Activated T-cell treated with anti-CD3 and anti-CD28 coated beads, Interleukin-2, amount 50 U/mL, for 72 hours (primary cell): ENCODE measurements at regions not wholly inside any gene's neighbourhood (a gene's known extent, or its start where the extent isn't known, plus 50 kb on each side); places are given as distances from the start of the nearest gene placed in this dataset.

Experiments
- ATAC-seq, 2 donors: fragments of 150-1000 bp; cut with Tn5 transposase; replicated peaks in 1 of 2; 2 replicates each; pipeline ENCODE4 v1.10.0; 2021; ENCODE audit warnings: moderate library complexity in 2 of 2, mild to moderate bottlenecking in 1 of 2
- DNase-seq, 2 donors: peaks; one replicate each; pipeline ENCODE4 v3.0.0; 2021 to 2022; ENCODE audit warnings: mixed read lengths in 1 of 2
- H3K27ac Mint-ChIP-seq: one replicate; pipeline ENCODE4 v1.8.0; 2022; ENCODE audit warnings: mild to moderate bottlenecking, moderate library complexity, mixed read lengths
- H3K27me3 Mint-ChIP-seq: one replicate; pipeline ENCODE4 v1.8.0; 2022; ENCODE audit warnings: low read depth, mixed read lengths
- H3K36me3 Mint-ChIP-seq, 2 donors: one replicate each; pipeline ENCODE4 v1.8.0; 2022; ENCODE audit warnings: mixed read lengths in 2 of 2, mild to moderate bottlenecking in 1 of 2; ENCODE audit not compliant: insufficient read depth in 2 of 2
- H3K4me1 Mint-ChIP-seq: one replicate; pipeline ENCODE4 v1.8.0; 2022; ENCODE audit warnings: low read depth, mixed read lengths
- H3K4me3 Mint-ChIP-seq, 2 donors: one replicate each; pipeline ENCODE4 v1.8.0; 2022; ENCODE audit warnings: mild to moderate bottlenecking in 2 of 2, mixed read lengths in 2 of 2, moderate library complexity in 2 of 2
- H3K9me3 Mint-ChIP-seq, 2 donors: one replicate each; pipeline ENCODE4 v1.8.0; 2022; ENCODE audit warnings: mixed read lengths in 2 of 2

- H3K4me3 Mint-ChIP-seq, result no peak overlapping the region
- no peaks in the 10 kb centered on the region for H3K27me3 Mint-ChIP-seq
- H3K9me3 Mint-ChIP-seq, result no peaks in the 10 kb centered on the region
- H3K27ac Mint-ChIP-seq, result no peak overlapping the region
- ATAC-seq (no peak), DNase-seq (no peak)
- no peaks in the 10 kb centered on the region for H3K36me3 Mint-ChIP-seq
- no peaks in the 10 kb centered on the region for H3K4me1 Mint-ChIP-seq
These were observed 105.2 kb upstream of the CITED2 start for GRCh38 chr6:139479433-139480222.

GRCh38 chr6:139475646-139476045 is 101.2 kb upstream of the CITED2 start:
- ATAC-seq, result no peak
- Mint-ChIP-seq H3K27ac (no peak overlapping the region), H3K4me1 (no peaks in the 10 kb centered on the region), H3K9me3 (no peaks in the 10 kb centered on the region), H3K4me3 (no peak overlapping the region), H3K36me3 (no peaks in the 10 kb centered on the region), H3K27me3 (no peaks in the 10 kb centered on the region)
- DNase-seq, result no peak

GRCh38 chr6:139475241-139475640 is 100.8 kb upstream of the CITED2 start:
- no peak overlapping the region for H3K27ac Mint-ChIP-seq
- no peaks in the 10 kb centered on the region for H3K36me3 Mint-ChIP-seq
- DNase-seq (no peak), ATAC-seq (no peak)
- H3K4me1 Mint-ChIP-seq, result no peaks in the 10 kb centered on the region
- H3K9me3 Mint-ChIP-seq, result no peaks in the 10 kb centered on the region
- H3K27me3 Mint-ChIP-seq, result no peaks in the 10 kb centered on the region
- no peak overlapping the region for H3K4me3 Mint-ChIP-seq

- peak in 1 of 2 donors; percentile 1 for DNase-seq
- ATAC-seq, result peak in 1 of 2 donors; percentile 41
- Mint-ChIP-seq H3K4me3 (peak overlapping the region in 1 of 2 donors; percentile 64), H3K4me1 (no peaks in the 10 kb centered on the region), H3K27me3 (no peaks in the 10 kb centered on the region), H3K9me3 (no peaks in the 10 kb centered on the region), H3K36me3 (no peaks in the 10 kb centered on the region), H3K27ac (no peak overlapping the region)
These were observed 100.0 kb upstream of the CITED2 start for GRCh38 chr6:139474145-139475108.

GRCh38 chr6:139473731-139474130 is 99.3 kb upstream of the CITED2 start:
- H3K36me3 Mint-ChIP-seq, result no peaks in the 10 kb centered on the region
- H3K9me3 Mint-ChIP-seq, result no peaks in the 10 kb centered on the region
- no peaks in the 10 kb centered on the region for H3K4me1 Mint-ChIP-seq
- H3K4me3 Mint-ChIP-seq, result no peak overlapping the region
- no peaks in the 10 kb centered on the region for H3K27me3 Mint-ChIP-seq
- H3K27ac Mint-ChIP-seq, result no peak overlapping the region
- no peak for DNase-seq
- no peak for ATAC-seq

GRCh38 chr6:139473231-139473701 is 98.8 kb upstream of the CITED2 start:
- DNase-seq, result no peak
- H3K36me3 Mint-ChIP-seq, result no peaks in the 10 kb centered on the region

GRCh38 chr6:139472351-139473015 is 98.0 kb upstream of the CITED2 start:
- Mint-ChIP-seq H3K27me3 (no peaks in the 10 kb centered on the region), H3K4me3 (no peak overlapping the region), H3K9me3 (no peaks in the 10 kb centered on the region), H3K36me3 (no peaks in the 10 kb centered on the region), H3K4me1 (no peaks in the 10 kb centered on the region), H3K27ac (no peak overlapping the region)
- ATAC-seq (no peak), DNase-seq (no peak)

More at GRCh38 chr6:139473231-139473701, 98.8 kb upstream of the CITED2 start:
- no peak for ATAC-seq
- no peak overlapping the region for H3K27ac Mint-ChIP-seq
- no peaks in the 10 kb centered on the region for H3K4me1 Mint-ChIP-seq
- H3K27me3 Mint-ChIP-seq, result no peaks in the 10 kb centered on the region
- H3K4me3 Mint-ChIP-seq, result no peak overlapping the region
- H3K9me3 Mint-ChIP-seq, result no peaks in the 10 kb centered on the region

GRCh38 chr6:139470997-139471396 is 96.5 kb upstream of the CITED2 start:
- Mint-ChIP-seq H3K4me1 (no peaks in the 10 kb centered on the region), H3K27me3 (no peaks in the 10 kb centered on the region), H3K36me3 (no peaks in the 10 kb centered on the region), H3K4me3 (no peak overlapping the region), H3K27ac (no peak overlapping the region), H3K9me3 (no peaks in the 10 kb centered on the region)
- ATAC-seq (no peak), DNase-seq (no peak)

- no peaks in the 10 kb centered on the region for H3K4me1 Mint-ChIP-seq
- ATAC-seq, result no peak
These were observed 93.9 kb upstream of the CITED2 start for GRCh38 chr6:139468178-139468819.

GRCh38 chr6:139457476-139457875 is 83.0 kb upstream of the CITED2 start:
- no peaks in the 10 kb centered on the region for H3K9me3 Mint-ChIP-seq
- H3K27ac Mint-ChIP-seq, result no peak overlapping the region
- no peak overlapping the region for H3K4me3 Mint-ChIP-seq
- ATAC-seq (no peak), DNase-seq (no peak)
- no peaks in the 10 kb centered on the region for H3K36me3 Mint-ChIP-seq
- no peaks in the 10 kb centered on the region for H3K4me1 Mint-ChIP-seq
- H3K27me3 Mint-ChIP-seq, result no peaks in the 10 kb centered on the region

More at GRCh38 chr6:139468178-139468819, 93.9 kb upstream of the CITED2 start:
- Mint-ChIP-seq H3K4me3 (no peak overlapping the region), H3K9me3 (no peaks in the 10 kb centered on the region), H3K27me3 (no peaks in the 10 kb centered on the region), H3K27ac (no peak overlapping the region), H3K36me3 (no peaks in the 10 kb centered on the region)
- DNase-seq, result no peak

- Mint-ChIP-seq H3K36me3 (no peaks in the 10 kb centered on the region), H3K4me3 (no peak overlapping the region), H3K27me3 (no peaks in the 10 kb centered on the region), H3K4me1 (no peaks in the 10 kb centered on the region), H3K27ac (no peak overlapping the region), H3K9me3 (no peaks in the 10 kb centered on the region)
- no peak for DNase-seq
- no peak for ATAC-seq
These were observed 77.9 kb upstream of the CITED2 start for GRCh38 chr6:139452148-139452876.

- ATAC-seq (no peak), DNase-seq (no peak)
- no peak overlapping the region for H3K27ac Mint-ChIP-seq
- H3K9me3 Mint-ChIP-seq, result no peaks in the 10 kb centered on the region
- H3K4me3 Mint-ChIP-seq, result no peak overlapping the region
- no peaks in the 10 kb centered on the region for H3K4me1 Mint-ChIP-seq
- H3K36me3 Mint-ChIP-seq, result no peaks in the 10 kb centered on the region
- no peaks in the 10 kb centered on the region for H3K27me3 Mint-ChIP-seq
These were observed 75.2 kb upstream of the CITED2 start for GRCh38 chr6:139449611-139450000.
